ENCODE measurements at regions not wholly inside any gene's neighbourhood (a gene's known extent, or its start where the extent isn't known, plus 50 kb on each side); places are given as distances from the start of the nearest gene placed in this dataset.
"Not testable (repeated sequence)": the region's sequence is repeated elsewhere in the genome, so short reads cannot be mapped to it uniquely, and the experiment has no call there.

GRCh38 chr2:48045613-48046012 lies 139.3 kb upstream of the FBXO11 start:
- DNase-seq = no peak

- no peak for DNase-seq
Measured at GRCh38 chr2:48048476-48049171, 142.3 kb upstream of the FBXO11 start.

GRCh38 chr2:48049371-48049770 lies 143.1 kb upstream of the FBXO11 start:
- no peak for DNase-seq

- no peak for DNase-seq
Measured at GRCh38 chr2:48050711-48051110, 144.4 kb upstream of the FBXO11 start.

- DNase-seq = no peak
Measured at GRCh38 chr2:48059975-48060374, 153.7 kb upstream of the FBXO11 start.

- not testable (repeated sequence) for DNase-seq
Measured at GRCh38 chr2:48061656-48062055, 155.4 kb upstream of the FBXO11 start.

GRCh38 chr2:48065096-48065495 lies 158.8 kb upstream of the FBXO11 start:
- no peak for DNase-seq

- DNase-seq = no peak
Measured at GRCh38 chr2:48066000-48066399, 159.7 kb upstream of the FBXO11 start.

GRCh38 chr2:48069769-48070168 lies 163.5 kb upstream of the FBXO11 start:
- no peak for DNase-seq

GRCh38 chr2:48070415-48070814 lies 164.1 kb upstream of the FBXO11 start:
- DNase-seq = no peak

GRCh38 chr2:48072583-48072982 lies 166.3 kb upstream of the FBXO11 start:
- no peak for DNase-seq

- no peak for DNase-seq
Measured at GRCh38 chr2:48075631-48076030, 169.3 kb upstream of the FBXO11 start.

- no peak for DNase-seq
Measured at GRCh38 chr2:48080534-48081316, 174.4 kb upstream of the FBXO11 start.

- no peak for DNase-seq
Measured at GRCh38 chr2:48081317-48081628, 175.0 kb upstream of the FBXO11 start.

- DNase-seq = no peak
Measured at GRCh38 chr2:48085888-48086287, 179.6 kb upstream of the FBXO11 start.

GRCh38 chr2:48088994-48089393 lies 182.7 kb upstream of the FBXO11 start:
- DNase-seq = no peak

GRCh38 chr2:48089644-48090043 lies 183.3 kb upstream of the FBXO11 start:
- DNase-seq = no peak

GRCh38 chr2:48092846-48093803 lies 186.8 kb upstream of the FBXO11 start:
- no peak for DNase-seq

- not testable (repeated sequence) for DNase-seq
Measured at GRCh38 chr2:48096765-48097164, 190.5 kb upstream of the FBXO11 start.

GRCh38 chr2:48098539-48098938 lies 192.2 kb upstream of the FBXO11 start:
- no peak for DNase-seq

- no peak for DNase-seq
Measured at GRCh38 chr2:48104418-48104817, 198.1 kb upstream of the FBXO11 start.

- no peak for DNase-seq
Measured at GRCh38 chr2:48105848-48106247, 199.6 kb upstream of the FBXO11 start.

- no peak for DNase-seq
Measured at GRCh38 chr2:48107326-48107925, 201.1 kb upstream of the FBXO11 start.
